HUES48 (cell line): ENCODE measurements at regions not wholly inside any gene's neighbourhood (a gene's known extent, or its start where the extent isn't known, plus 50 kb on each side); places are given as distances from the start of the nearest gene placed in this dataset.

Experiments
- H3K27ac ChIP-seq: one replicate; pipeline ENCODE4 v1.7.0; 2013; ENCODE audit warnings: low read depth, low read length, inconsistent platforms
- H3K27me3 ChIP-seq: 2 replicates; pipeline ENCODE4 v1.6.1; 2013; ENCODE audit warnings: mild to moderate bottlenecking, low read length; ENCODE audit not compliant: control insufficient read depth, insufficient read depth
- H3K36me3 ChIP-seq: 2 replicates; pipeline ENCODE4 v1.6.1; 2013; ENCODE audit warnings: low read length; ENCODE audit not compliant: control insufficient read depth, insufficient read depth
- H3K4me1 ChIP-seq: 2 replicates; pipeline ENCODE4 v1.6.1; 2013; ENCODE audit warnings: mild to moderate bottlenecking, low read length; ENCODE audit not compliant: control insufficient read depth, insufficient read depth
- H3K4me3 ChIP-seq: 2 replicates; pipeline ENCODE4 v1.5.1; 2013; ENCODE audit warnings: mild to moderate bottlenecking, low read depth, low read length
- H3K9ac ChIP-seq: 2 replicates; pipeline ENCODE4 v1.6.1; 2013; ENCODE audit warnings: mild to moderate bottlenecking, low read depth, low read length, moderate library complexity
- H3K9me3 ChIP-seq: 2 replicates; pipeline ENCODE4 v1.6.1; 2013; ENCODE audit warnings: low read length; ENCODE audit not compliant: control insufficient read depth, insufficient read depth

DNA sequence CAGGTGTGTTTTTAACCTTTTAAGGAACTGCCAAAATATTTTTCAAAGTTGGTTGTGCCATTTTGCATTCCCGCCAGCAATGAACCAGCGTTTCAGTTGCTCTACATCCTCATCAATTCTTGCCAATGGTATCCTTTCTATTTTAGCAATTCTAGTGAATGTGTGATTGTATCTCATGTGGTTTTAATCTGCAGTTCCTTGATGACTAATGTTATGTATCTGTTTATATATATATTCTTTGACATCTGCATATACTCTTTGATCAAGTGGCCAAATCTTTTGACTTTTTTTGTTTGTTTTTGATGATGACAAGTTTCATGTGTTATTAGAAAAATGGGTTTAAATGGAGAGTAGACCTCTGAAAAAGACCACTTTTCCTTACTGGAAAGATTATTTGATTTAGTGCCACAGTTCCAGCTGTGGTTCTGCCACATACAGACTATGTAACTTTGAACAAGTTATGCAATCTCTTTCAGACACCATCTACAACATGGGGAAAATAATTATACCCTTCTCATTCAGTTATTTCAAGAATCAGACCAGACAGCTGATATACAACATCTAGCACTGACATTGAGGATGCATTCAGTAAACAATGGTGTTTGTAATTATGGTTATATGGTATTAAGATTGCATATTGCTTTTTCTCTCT is 146.3 kb upstream of the CNOT2 start:
- no peak overlapping the region for H3K9ac ChIP-seq
- no peaks in the 10 kb centered on the region for H3K36me3 ChIP-seq
- no peak overlapping the region for H3K27ac ChIP-seq

DNA sequence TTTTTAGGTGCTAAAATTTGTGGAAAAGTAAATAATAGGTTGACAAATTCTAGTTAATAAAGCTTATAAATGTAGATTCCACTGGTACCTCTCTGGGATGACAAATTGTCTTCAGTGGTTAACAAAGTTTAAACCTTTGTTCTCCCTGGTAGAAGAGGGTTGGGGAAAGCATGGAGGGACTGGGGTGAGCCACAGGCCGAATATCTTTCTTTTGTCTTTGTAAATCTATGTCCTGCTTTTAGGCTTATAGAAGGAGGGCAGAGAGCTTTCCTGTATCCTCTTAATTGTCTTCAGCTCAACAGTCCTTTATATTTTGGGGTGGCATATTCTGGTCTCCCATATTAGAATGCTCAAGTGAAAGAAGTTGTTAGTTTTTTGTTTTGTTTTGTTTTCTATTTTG is 142.2 kb upstream of the CNOT2 start:
- Histone ChIP-seq H3K27ac (no peak overlapping the region), H3K27me3 (no peaks in the 10 kb centered on the region), H3K36me3 (no peaks in the 10 kb centered on the region), H3K4me1 (peaks cover 12% of the 10 kb centered on the region), H3K9me3 (no peaks in the 10 kb centered on the region), H3K4me3 (no peak overlapping the region), H3K9ac (no peak overlapping the region)

More for the DNA sequence above, 146.3 kb upstream of the CNOT2 start:
- Histone ChIP-seq H3K27me3 (no peaks in the 10 kb centered on the region), H3K9me3 (no peaks in the 10 kb centered on the region), H3K4me3 (no peak overlapping the region), H3K4me1 (no peaks in the 10 kb centered on the region)

DNA sequence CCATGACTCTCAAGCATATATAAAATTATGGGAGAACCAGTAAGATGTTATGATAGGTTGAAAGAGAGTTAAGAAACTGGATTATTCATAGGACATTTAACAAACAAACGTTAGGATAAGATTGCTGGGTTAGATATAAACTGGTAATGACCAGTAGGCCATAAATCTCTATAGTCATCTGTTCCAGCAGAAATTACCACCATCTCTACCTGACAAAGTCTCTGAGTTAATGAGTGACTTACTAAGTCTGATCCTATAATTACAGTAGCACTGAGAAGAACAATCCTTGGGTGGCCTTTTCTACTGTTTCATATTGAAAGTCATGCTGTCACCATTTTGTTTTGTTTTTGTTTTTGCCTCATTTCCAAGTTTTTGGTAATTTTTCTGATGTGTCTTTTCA is 136.9 kb upstream of the CNOT2 start:
- no peaks in the 10 kb centered on the region for H3K36me3 ChIP-seq
- no peaks in the 10 kb centered on the region for H3K9me3 ChIP-seq
- H3K4me1 ChIP-seq = peaks cover 12% of the 10 kb centered on the region
- H3K9ac ChIP-seq = no peak overlapping the region
- no peaks in the 10 kb centered on the region for H3K27me3 ChIP-seq
- H3K4me3 ChIP-seq = no peak overlapping the region
- H3K27ac ChIP-seq = no peak overlapping the region

DNA sequence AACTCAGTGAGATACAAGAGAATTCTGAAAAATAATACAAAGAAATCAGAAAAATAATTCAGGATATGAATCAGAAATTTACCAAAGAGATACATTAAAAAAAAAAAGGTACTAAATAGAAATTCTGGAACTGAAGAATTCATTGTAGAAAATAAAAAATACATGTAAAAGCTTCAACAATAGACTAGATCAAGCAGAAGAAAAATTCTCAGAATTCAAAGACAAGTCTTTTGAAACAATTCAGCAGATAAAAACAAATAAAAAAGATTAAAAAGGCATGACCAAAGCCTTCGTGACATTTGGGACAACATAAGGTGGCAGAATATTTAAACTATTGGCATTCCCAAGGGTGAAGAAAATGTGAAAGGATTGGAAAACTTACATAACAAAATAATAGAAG is 133.1 kb upstream of the CNOT2 start:
- Histone ChIP-seq H3K27ac (no peak overlapping the region), H3K9ac (no peak overlapping the region), H3K4me3 (no peak overlapping the region), H3K4me1 (peaks cover under 1% of the 10 kb centered on the region), H3K9me3 (no peaks in the 10 kb centered on the region), H3K27me3 (no peaks in the 10 kb centered on the region), H3K36me3 (no peaks in the 10 kb centered on the region)

DNA sequence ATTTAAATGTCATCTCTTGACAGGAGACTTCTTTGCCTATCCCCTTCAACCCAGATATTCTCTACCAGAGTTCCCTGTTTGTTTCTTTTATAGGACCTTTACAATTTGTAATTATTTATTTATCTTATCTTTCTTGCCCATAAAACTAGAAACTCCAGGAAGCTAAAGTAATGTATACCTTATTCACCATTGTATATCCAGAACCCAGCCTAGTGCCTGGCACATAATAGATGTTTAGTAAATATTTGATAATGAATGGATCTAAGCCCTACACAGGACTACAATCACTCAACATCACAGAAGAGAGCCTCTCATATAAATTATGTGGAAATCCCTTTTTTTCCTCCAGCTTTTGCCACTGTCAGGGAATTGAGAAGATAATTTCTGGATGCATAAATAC is 125.6 kb upstream of the CNOT2 start:
- Histone ChIP-seq H3K27me3 (no peaks in the 10 kb centered on the region), H3K4me3 (no peak overlapping the region), H3K27ac (no peak overlapping the region), H3K9me3 (no peaks in the 10 kb centered on the region), H3K9ac (no peak overlapping the region), H3K4me1 (no peaks in the 10 kb centered on the region), H3K36me3 (no peaks in the 10 kb centered on the region)

DNA sequence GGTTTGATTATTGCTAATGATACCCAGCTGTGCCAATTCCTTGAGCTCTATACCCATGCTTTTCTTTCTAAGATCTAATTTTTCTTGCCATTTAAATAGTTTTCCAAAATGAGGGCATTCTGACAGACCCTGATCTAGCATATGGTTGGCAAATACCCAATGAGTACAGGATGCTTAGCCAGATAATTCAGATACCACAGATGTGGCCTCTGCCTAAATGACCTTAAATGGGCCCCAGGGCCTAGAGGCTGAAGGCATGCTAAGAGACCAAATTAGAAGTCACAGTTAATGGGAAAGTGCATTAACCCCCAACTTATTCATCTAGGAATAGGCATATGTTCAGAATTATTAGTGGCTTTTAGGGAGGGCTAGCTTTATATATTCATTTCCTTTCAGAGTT is 122.3 kb upstream of the CNOT2 start:
- Histone ChIP-seq H3K27me3 (no peaks in the 10 kb centered on the region), H3K4me1 (no peaks in the 10 kb centered on the region), H3K4me3 (no peak overlapping the region), H3K36me3 (no peaks in the 10 kb centered on the region), H3K9me3 (no peaks in the 10 kb centered on the region), H3K27ac (no peak overlapping the region), H3K9ac (no peak overlapping the region)

DNA sequence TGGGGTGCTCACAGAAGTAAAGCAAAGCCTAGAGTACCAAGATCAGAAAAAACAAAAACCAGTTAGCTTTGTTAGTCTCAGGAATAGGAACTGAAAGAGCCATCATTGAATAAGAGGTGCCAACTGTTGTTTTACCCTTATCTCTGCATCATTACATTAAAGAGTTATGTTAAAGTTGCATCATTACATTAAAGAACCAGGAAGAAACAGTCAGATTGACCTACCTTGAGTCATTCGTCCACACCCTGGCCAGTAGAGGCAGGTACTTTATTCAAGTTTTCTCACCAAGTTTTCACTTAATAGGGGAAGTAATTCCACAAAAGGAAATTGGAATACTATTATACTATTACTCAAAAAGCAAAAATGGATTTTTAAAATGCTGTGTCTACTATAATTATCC is 121.7 kb upstream of the CNOT2 start:
- Histone ChIP-seq H3K36me3 (no peaks in the 10 kb centered on the region), H3K27ac (no peak overlapping the region), H3K4me3 (no peak overlapping the region), H3K27me3 (no peaks in the 10 kb centered on the region), H3K9me3 (no peaks in the 10 kb centered on the region), H3K9ac (no peak overlapping the region), H3K4me1 (no peaks in the 10 kb centered on the region)

DNA sequence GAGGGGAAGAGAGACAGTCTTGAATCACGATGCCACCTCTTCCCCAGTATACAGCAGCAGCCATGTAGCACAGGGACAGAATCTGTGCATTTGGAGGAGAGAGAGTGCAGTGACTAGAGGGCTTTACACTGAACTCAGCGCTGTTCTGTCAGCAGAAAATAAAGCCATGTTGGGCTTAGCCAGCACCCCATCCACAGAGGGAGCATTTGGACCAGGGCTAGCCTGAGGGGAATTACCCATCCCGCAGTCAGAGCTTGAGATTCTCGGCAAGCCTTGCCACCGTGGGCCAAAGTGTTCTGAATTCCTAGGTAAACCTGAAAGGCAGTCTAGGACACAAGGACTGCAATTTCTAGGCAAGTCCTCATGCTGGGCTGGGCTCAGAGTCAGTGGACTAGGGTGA is 120.4 kb upstream of the CNOT2 start:
- no peaks in the 10 kb centered on the region for H3K27me3 ChIP-seq
- no peaks in the 10 kb centered on the region for H3K4me1 ChIP-seq
- no peak overlapping the region for H3K4me3 ChIP-seq
- H3K27ac ChIP-seq = no peak overlapping the region
- H3K9me3 ChIP-seq = no peaks in the 10 kb centered on the region
- H3K9ac ChIP-seq = no peak overlapping the region
- H3K36me3 ChIP-seq = no peaks in the 10 kb centered on the region

DNA sequence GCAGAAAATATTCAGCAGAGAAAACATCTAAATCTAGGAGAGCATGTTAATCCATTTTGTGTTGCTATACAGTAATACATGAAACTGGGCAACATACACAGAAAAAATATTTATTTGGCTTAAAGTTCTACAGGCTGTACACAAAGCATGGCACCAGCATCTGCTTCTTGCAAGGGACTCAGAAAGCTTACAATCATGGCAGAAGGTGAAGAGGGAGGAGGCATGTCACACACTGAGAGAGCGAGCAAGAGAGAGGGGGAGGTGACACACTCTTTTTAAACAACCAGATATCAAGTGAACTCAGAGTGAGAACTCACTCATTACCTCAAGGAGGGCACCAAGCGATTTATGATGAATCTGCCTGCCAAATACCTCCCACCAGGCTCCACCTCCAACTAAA is 94.2 kb upstream of the CNOT2 start:
- Histone ChIP-seq H3K4me3 (no peak overlapping the region), H3K27me3 (no peaks in the 10 kb centered on the region), H3K4me1 (no peaks in the 10 kb centered on the region), H3K9me3 (peaks cover 4% of the 10 kb centered on the region; the same call in 1 of the 2 replicates), H3K27ac (no peak overlapping the region), H3K9ac (no peak overlapping the region), H3K36me3 (no peaks in the 10 kb centered on the region)

DNA sequence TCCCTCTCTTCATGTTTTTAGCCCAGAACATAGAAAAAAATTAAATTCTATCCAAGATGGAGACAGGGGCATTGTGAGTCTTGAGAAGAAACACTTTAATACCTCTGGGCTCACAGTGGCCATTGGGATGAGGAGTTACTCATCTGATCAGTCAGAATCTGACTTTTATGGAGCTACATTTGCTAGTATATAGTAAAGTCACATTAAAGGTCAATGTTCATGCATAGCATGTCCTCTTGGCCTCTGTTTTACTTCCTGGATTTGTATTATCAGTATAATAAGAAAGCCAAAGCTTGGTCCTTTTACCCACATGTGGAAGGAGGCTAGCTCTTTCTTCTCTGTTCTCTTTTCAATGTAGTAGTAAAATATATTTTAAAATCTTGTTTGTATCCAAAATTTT is 93.6 kb upstream of the CNOT2 start:
- Histone ChIP-seq H3K9ac (no peak overlapping the region), H3K4me1 (no peaks in the 10 kb centered on the region)

DNA sequence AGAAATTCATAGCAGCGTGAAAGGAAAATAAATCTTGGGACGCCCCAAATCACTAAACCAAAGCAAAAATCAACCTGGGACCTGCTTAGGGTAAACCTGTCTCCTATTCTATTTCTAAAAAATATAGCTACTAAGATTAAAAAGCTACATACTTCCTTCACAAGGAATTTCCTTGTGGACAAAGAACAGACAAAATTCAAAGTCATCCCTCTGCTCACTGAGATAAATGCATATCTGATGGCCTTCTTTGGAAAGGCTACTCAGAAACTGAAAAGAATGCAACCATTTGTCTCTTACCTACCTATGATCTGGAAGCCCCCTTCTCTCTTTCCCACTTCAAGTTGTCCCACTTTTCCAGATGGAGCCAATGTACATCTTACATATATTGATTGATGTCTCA is 93.0 kb upstream of the CNOT2 start:
- Histone ChIP-seq H3K9me3 (peaks cover 15% of the 10 kb centered on the region), H3K27ac (no peak overlapping the region), H3K4me3 (no peak overlapping the region), H3K27me3 (no peaks in the 10 kb centered on the region), H3K4me1 (no peaks in the 10 kb centered on the region), H3K9ac (no peak overlapping the region), H3K36me3 (no peaks in the 10 kb centered on the region)

More for the DNA sequence above, 93.6 kb upstream of the CNOT2 start:
- Histone ChIP-seq H3K9me3 (peaks cover 10% of the 10 kb centered on the region), H3K27me3 (no peaks in the 10 kb centered on the region), H3K27ac (no peak overlapping the region), H3K4me3 (no peak overlapping the region), H3K36me3 (no peaks in the 10 kb centered on the region)

DNA sequence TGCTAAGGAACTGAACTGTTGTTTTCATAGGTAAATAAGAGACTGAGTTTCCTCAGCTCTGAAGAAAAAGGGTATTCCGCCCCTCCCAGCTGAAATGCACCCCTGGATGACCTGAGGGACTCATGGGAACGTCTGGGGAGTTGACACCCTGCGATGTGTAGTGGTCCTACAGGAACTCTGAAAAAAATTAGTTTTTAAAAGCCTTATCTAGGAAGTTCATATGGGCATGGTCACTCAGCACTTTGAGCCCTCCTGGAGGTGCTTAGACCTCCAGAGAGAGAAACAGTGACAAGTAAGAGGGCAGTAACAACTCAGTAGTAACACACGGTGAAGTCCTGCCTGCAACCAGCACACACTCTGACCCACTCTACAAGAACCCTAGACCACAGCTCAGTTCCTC is 91.2 kb upstream of the CNOT2 start:
- Histone ChIP-seq H3K27ac (no peak overlapping the region), H3K4me1 (no peaks in the 10 kb centered on the region), H3K4me3 (no peak overlapping the region), H3K27me3 (no peaks in the 10 kb centered on the region), H3K9me3 (peaks cover 32% of the 10 kb centered on the region), H3K36me3 (no peaks in the 10 kb centered on the region), H3K9ac (no peak overlapping the region)
